ENCODE measurements at regions not wholly inside any gene's neighbourhood (a gene's known extent, or its start where the extent isn't known, plus 50 kb on each side); places are given as distances from the start of the nearest gene placed in this dataset.

DNA sequence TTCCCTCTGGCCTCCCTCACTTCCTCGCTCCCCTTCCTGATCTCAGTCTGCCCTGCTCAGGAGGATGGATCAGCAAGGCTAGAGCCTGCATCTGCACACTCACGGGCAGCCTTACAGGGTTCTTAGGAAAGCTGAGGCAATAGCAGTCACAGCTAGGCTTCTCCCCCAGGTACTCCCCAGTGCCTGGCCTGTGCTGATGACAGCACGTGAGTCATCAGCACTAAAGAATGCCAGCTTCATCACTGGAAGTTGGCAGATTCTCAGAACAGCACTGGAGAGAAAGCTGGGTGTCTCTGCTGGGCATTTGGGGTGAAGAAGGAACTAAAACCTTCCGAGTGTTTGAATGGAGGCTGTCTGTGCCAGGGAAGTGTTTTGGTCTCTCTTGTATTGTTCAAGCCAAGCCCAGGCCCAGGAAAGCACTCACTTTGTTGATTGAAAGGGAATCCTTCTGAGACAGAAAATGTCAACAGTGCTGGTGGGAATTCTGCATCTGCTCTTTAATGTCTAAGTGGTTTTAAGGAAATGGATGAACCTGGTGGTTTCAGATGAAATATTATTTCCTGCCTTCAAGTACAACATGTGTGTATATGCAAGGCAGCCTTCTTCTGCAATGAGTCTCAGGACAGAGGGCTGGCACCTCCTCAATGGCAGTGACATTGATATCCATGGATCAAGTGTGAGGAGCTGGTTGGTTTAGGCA lies 73.0 kb upstream of the SCOC start:
- no peak for TF ChIP-seq CTCF (IDR thresholded peaks at IDR 0.05)
- no peak for TF ChIP-seq EZH2 (IDR thresholded peaks at IDR 0.05; ENCODE audit: borderline replicate concordance, insufficient read depth, low read depth, low read length, poor library complexity, severe bottlenecking)

All from B cell (primary cell).